Ammon's horn (tissue), 1 donor: ENCODE measurements at regions not wholly inside any gene's neighbourhood (a gene's known extent, or its start where the extent isn't known, plus 50 kb on each side); places are given as distances from the start of the nearest gene placed in this dataset.
"Not testable (repeated sequence)": the region's sequence is repeated elsewhere in the genome, so short reads cannot be mapped to it uniquely, and the experiment has no call there.

Source experiments
- DNase-seq: peaks from one replicate; pipeline ENCODE4 v3.0.0-alpha.2; 2016; ENCODE audit warnings: low spot score

DNA sequence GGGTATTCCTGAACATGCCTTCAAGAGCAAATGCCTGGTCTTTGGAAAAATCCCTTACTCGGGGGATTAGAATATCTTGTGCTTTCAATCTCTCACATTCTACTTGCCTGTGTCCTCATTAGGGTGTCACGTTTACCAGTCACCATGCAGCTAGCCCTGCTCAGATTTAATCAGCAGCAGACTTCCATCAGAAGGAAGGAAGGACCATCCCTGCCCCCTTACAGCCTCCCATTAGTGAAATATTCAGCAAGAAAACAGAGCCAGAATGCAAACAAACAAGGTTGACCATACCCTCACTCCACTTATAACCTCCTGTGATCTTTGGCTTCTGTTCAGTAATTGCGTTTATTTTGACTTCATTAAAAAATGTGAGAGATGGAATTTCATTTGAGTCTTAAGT is 208.6 kb downstream of the CXCL12 start:
- no peak for DNase-seq

DNA sequence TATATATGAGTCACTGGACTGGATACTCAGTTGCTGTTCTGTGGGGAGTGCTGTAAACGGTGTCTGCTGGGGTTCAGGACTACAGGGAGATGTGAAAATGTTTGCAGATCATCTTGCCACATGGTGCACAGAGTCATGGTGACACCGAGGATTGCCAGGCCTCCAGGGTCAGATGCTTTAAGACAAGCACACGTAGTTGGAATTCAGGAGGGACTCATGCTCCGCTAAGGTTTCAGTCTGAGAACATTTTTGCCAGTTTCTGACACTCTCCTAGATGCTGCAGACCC is 211.3 kb downstream of the CXCL12 start:
- DNase-seq: no peak

DNA sequence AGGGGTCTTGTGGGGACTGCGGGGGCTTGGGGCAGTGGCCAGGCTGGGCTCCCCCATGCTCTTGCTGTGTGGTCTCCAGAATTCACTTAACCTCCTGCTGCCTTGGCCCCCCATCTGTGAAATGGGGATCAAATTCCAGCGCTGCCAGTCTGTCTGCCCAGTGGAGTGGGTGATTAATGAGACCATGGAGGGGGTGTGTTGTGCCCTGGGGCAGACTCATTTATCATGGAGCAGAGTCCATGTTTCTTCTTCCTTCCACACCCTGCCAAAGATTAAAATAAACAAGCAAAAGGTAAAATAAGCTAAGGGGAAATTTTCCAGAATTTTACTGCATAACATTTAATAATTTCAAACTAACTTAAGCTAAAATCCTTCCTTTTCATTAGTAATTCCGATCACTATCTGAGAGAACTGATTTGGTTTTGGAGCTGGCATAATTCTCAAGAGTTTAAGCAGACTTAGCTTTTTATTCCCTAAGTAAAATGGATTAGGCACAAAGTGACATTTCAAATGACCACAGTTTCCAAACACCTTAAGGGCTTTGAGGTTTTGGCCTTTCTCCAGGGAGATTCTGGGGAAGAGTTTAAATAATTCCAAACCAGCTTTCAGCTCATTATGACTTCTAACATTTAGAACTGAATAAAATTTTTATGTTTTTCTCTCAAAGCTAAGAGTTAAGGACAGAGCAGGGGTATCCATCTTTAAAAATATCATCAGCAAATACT is 211.9 kb downstream of the CXCL12 start:
- no peak for DNase-seq

DNA sequence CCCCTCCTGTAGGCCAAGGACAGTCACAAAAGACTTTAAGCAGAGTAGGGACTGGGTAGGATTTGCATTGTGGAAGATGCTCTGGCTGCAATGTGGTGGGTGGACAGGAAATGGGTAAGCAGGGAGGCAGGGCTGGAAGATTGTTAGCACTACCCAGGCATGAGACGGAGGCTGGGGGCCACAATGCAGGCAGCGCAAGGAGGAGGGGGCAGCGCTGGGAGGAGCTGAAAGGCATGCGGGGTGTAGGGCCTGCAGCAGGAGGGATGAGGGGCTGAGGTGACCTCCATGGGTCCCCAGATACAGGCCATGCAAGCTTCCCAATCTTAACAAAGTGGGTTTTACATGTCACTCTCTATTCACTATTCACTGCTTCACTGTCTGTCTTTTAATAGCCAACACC is 213.1 kb downstream of the CXCL12 start:
- no peak for DNase-seq

DNA sequence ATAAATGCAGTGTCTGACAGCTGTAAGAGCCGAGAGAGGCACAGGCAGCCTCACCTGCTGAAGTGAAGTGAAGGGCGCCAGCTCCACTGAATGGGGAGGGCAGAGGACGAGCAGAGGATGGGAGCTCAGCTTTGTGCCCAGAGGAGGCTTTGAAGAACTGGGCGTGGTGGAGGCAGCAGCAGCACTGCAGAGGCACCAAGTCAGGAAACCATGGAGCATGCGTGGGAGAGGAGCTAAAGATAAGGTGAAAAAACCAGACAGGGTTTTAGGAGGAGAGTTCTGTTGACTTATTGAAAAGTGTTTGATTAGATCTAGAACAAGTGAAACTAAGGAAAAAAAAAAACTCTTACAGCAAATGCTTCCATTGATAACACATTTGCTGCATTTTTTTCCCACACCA is 216.4 kb downstream of the CXCL12 start:
- DNase-seq: no peak

DNA sequence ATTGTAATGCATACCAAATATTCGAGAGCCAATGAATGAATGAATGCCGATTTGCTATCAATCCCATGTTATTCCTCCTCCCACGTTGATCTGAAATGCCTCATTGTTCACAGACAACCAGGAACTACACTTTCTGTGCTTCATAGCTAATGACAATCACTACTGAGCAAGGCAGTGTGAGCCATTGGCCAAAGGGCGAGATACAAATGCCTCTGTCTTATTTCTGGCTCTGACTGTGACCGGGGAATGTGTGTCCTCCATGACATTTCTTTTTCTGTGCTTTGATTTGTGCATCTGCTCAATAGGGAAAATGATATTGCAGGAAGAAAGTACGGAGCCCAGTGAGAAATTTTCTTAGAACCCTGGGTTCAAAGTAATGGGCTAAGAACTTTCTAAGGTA is 217.1 kb downstream of the CXCL12 start:
- DNase-seq: no peak

DNA sequence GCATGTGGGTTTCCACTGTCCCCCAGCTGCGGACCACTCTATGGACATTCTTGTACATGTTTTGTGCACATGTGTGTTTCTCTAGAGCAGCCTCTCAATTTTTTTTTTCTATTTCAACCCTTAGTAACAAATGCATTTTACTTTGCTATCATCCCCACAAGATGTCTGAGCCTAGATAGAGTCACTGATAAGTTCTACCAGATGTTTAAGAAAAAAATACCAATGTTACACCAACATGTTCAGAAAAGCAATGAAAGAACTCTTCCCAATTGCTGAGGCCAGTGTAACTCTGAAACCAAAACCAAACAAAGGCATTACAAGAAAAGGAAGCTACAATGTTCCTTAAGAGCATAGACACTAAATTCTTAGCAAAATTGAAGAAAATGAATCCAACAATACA is 218.5 kb downstream of the CXCL12 start:
- DNase-seq: no peak

DNA sequence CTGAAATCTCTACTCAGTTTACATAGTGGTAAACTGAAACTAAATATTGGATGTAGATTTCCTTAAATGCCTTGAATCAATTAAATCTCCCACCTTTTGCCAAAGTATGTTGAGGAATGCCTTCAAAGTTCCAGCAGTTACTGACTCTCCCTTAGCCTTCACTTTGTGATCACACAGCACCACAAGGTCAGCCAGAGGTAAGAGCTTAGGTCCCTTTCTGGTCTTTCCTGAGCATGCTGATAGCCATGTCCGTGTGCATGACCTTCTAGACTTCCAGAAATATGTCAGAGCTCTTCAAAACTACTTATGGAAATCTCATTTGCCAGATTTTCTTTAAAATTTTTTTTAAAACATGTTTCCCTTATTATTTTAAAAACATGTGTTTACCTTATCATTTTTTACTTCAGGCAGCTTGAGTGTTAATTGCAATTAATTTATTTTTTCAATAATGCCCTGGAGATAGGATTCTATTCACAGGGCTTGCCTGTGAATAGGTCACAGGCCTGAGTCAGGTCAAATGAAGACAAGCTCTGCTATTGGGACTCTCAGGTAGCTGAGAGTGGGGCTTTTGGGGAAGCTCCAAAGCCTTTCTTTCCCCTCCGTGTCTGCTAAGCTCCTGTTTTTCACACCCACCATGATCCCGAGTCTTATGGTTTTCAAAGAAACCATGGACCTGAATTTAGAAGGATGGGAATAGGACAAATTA is 220.5 kb downstream of the CXCL12 start:
- DNase-seq: no peak

DNA sequence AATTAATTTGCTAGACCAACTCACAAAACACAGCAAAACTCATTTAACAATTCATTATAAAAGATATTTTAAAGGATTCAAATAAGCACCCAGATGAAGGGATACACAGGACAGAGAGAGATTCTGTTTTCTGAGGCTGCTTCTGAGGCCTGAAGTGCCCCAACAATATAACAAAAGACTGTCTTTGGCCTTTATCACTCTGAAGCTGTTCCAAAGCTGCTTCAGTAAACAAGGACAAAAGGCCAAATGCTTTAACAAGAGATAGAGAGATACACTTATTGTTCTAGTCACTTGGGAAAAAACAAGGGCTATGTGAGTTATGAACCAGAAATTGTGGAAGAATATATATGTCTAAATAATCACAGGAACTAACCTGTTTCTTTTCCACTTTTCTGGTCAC is 223.7 kb downstream of the CXCL12 start:
- no peak for DNase-seq

DNA sequence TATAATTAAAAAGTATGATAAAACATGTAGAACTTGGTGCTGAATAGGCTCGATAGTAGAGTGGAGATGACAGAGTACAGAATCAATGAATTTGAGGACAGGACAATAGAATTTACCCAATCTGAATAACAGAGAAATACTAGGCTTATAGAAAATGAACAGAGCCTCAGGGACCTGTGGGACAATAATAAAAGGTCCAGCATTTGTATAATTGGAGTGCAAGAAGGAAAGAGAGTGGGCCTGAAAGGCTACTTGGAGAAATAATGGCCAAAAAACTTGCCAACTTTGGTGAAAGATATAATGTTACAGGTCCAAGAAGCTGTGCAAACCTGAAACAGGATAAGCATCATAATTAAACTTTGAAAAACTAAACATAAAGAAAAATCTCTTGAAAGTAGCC is 227.3 kb downstream of the CXCL12 start:
- no peak for DNase-seq

DNA sequence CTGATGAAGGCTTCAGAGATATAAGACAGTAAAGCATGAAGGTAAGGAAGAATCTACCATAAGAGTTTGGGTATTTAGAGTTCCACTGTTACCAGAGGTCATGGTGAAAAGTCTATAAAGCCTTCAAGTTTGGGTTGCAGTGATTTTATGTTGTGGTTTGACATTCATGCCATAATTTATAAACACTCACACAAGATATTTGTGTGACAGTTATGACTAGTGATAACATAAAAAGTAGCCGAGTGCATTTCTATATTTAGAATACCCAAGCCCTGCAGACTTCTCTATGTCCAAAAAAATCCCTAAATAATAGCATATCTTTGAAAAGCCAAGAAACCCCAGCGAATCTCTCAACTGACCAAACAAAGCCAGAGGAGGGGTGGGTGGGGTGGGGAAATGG is 229.9 kb downstream of the CXCL12 start:
- DNase-seq: no peak

DNA sequence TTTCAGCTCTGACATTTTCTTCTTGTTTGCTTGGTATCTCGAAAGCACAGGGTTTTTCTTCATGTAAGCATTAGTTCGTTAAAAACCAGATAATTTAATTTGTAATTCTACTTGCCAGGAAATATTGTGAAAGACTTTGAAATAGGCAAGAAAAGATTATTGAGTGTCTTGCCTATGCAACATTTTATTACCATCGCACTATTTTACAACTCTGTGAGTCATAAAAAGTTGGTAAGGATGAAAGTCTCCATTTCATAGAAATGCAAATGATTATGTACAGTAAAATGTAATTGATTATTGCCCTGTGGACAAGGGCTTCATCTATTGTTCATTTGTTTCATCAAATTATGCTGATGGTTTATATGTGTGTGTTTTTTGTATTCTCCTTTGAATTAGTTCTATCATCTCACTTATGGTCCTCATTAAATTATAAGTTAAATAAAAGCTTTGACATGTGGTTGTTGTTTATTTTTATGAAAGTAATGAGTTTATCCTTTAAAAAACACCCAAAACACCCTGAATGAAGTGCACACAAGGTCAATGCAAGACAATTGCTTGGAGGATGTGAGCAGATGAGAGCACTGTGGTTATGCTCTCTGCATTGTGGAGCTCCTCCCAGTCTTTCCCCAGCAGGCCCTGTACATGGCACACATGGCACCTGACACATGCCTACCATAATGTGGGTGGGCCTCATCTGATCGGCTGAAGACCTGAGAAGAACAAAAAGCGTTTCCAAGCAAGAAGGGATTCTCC is 230.8 kb downstream of the CXCL12 start:
- no peak for DNase-seq

DNA sequence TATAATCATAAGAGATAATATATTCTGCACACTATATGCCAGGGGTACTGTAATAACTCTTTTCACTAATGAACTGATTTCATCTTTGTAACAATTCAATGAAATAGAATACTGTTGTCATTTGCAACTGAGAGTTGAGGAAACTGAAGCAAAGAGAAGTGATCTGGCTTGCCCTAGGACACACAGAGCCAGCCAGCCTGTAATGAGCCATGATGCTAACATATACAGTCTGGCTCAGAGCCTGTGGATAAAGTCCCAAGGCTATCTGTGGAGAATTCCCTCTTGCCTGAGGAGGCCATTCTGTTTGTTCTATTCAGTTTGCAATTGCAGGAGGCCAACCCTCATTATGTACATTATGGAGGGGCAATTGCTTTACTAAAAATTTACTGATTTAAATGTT is 241.3 kb downstream of the CXCL12 start:
- no peak for DNase-seq

DNA sequence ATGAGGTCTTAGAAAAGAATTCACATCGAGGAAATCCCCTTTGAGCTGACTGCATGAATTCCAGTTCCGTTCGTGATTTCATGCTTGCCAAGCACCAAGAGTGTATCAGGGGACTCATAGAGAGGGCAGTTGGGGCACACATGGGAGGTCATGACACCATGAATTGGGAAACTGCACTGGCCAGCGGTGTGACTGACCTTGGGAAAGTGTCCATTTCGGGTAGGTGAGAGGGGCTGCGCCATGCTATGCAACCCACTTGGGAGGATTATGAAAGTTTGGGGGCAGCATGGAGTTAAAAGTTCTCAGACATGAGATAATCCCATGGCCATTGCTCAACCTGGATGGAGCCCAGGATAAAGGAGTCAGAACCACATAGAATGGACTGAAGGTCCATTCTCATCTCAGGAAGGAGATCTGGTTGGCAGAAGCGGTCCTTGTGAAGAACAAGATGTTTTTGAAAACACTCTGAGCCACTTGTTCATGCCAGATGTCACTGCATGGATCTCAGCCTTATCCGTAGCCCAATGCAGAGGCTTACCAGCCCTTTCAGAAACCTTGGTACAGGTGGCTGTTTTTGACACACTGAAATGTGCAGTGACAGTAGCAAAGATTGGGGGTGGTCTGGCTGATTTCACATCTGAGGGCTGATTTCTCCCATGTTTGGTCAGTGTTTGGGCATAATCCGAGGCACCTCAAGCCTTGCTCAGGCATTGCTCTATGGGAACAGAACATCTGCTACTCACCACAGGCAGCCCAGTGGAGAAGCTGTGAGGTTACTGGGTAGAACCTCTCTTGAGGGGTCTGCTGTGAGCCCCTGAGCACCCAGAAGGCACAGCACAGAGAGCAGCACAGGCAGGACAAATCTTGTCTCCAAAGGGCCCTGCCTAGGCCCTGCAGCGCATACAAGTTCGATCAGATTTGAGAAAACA is 252.3 kb downstream of the CXCL12 start:
- DNase-seq: no peak

DNA sequence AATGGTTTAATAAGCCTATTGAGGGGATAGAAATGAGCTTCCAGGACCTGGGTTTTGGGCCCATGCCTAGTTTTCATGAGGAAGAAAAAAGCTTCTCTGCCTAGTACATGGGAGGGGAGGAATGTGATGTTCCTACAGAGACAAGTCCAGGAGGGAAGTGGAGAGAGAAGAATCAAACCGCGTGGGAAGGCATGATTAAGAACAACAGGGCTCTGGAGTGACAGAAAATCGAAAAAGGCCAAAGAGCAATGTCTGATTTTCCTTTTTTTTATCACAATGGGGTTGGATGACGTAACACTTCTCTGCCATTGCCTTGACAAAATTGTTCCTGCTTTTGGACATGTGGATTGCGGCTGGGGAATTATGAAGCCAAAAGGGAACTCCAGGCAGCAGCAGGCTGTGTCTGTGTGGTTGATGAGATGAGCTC is 258.6 kb downstream of the CXCL12 start:
- no peak for DNase-seq

DNA sequence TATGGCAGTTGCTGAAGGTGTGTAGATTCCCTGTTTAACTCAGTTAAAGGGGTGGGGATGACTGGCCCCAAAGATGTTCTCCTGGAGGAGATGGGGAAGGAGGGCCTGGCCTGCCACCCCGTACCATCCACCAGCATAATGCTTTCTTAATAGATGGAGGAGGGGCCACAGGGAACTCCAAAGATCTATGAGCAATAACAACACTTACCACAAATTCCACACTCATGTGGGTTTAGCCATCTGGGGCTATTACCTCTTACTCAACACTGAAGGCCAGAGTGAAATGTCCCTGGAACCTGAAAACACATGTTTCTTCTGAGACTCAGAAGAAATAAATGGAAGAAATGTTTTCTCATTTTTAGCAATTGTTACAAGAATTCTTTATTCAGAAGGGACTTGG is 259.0 kb downstream of the CXCL12 start:
- no peak for DNase-seq

DNA sequence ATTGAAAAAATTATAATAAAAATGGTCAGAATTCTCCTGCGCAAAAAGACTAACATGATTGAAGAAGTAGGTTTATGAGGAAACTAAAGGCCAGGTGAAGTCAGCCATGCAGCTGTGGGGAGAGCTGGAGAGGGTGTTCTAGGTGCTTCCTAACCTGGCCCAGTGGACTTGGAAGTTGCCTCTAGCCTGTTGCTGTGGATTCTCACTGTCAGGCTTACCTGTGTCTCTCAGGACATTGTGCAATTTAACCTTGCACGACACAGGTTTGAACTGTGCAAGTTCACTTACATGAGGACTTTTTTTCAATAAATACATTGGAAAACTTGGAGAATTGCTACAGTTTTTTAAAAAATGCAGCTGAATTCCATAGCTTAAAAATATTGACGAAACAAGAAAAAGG is 266.4 kb downstream of the CXCL12 start:
- no peak for DNase-seq

DNA sequence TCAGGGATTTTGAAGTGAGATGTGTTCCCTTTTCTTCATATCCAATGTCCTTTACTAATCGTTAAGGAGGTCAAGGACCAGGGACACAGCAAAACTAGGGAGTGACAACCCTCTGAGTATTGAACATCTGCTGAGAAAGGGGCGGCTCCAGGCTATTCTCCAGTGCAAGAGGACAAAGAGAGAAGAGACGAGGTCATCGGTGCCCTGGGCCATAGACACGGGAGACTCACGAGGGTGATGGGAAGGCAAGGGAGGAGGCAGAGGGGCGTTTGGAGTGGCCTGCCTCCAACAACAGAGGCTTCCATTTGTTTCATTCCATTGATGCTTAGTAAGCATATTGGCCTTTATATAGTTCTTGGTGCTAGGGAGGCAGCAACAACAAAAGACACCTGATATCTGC is 268.4 kb downstream of the CXCL12 start:
- DNase-seq: no peak

DNA sequence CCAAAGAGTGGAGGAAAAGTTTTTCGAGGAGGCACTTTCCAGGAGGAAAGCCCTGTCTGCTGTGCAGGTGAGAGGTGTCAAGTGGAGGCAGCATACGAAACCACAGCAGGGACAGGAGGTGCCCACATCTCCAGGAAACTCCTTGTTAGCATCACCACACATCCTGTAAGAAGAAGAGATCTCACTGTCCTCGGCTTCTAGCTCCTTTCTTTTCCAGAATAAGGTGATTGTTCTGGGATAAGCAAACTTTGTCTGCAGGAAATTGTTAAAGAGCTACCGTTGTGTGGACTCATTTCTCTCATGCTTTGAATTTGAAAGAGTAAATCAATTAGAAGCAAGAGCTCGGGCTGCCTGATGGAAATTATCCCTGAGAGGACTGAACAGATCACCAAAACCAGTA is 269.4 kb downstream of the CXCL12 start:
- DNase-seq: no peak

DNA sequence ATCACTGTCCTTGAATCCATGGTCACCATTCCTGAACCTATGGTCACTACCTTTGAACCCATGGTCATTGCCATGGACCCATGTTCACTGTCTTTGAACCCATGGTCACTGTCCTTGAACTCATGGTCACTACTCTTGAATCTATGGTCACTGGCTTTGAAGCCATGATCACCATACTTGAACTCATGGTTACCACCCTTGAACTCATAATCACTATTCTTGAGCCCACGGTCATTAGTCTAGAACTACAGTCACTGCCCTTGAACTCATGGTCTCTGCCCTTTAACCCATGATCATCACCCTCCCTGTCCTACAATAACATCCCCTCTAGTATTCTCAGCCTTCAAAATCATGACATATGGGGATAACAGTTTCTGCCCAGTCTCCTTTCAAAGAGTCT is 270.5 kb downstream of the CXCL12 start:
- DNase-seq: no peak

DNA sequence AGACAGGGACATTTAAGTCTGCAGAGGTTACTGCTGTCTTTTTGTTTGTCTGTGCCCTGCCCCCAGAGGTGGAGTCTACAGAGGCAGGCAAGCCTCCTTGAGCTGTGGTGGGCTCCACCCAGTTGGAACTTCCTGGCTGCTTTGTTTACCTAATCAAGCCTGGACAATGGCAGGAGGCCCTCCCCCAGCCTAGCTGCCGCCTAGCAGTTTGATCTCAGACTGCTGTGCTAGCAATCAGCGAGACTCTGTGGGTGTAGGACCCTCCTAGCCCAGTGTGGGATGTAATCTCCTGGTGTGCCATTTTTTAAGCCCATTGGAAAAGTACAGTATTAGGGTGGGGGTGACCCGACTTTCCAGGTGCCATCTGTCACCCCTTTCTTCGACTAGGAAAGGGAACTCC is 272.6 kb downstream of the CXCL12 start:
- not testable (repeated sequence) for DNase-seq

DNA sequence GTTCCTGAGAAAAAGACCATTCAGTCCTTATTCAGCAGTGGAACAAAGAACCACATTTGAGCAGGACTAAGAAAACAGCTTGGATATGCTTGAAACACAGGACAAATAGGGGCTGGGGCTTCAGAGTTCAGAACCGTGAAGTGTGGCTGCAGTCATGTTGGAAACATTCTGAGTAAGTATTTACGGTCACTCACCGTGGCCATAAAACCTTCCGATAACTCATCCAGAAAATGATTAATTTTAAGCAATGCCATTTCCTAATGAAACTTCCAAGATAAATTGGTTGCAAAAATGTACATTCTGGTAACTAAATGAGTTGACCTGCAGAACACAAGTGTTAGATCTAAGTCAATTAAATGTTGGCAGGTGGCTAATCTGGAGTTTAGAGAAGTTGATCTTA is 279.2 kb downstream of the CXCL12 start:
- DNase-seq: no peak
